ENCODE measurements at regions not wholly inside any gene's neighbourhood (a gene's known extent, or its start where the extent isn't known, plus 50 kb on each side); places are given as distances from the start of the nearest gene placed in this dataset.

GRCh38 chr21:36544545-36544944, 64.6 kb upstream of the CLDN14 start:
- DNase-seq (ENCODE audit: low read depth): no peak
- H3K36me3 ChIP-seq (ENCODE audit: control insufficient read depth, insufficient read depth, low read length): no peaks in the 10 kb centered on the region
- peaks cover 40% of the 10 kb centered on the region for H3K27me3 ChIP-seq (ENCODE audit: control insufficient read depth, insufficient read depth, low read length)
- no peak overlapping the region for H3K4me3 ChIP-seq (ENCODE audit: low read depth, low read length)
- TF ChIP-seq CTCF (IDR thresholded peaks at IDR 0.05; ENCODE audit: insufficient read depth, low read length, poor library complexity, severe bottlenecking): no peak

GRCh38 chr21:36545776-36546511, 66.0 kb upstream of the CLDN14 start:
- no peak for TF ChIP-seq CTCF (IDR thresholded peaks at IDR 0.05; ENCODE audit: insufficient read depth, low read length, poor library complexity, severe bottlenecking)

GRCh38 chr21:36547464-36547863, 67.5 kb upstream of the CLDN14 start:
- Histone ChIP-seq H3K27me3 (ENCODE audit: control insufficient read depth, insufficient read depth, low read length) (peaks cover 32% of the 10 kb centered on the region), H3K36me3 (ENCODE audit: control insufficient read depth, insufficient read depth, low read length) (no peaks in the 10 kb centered on the region), H3K4me3 (ENCODE audit: low read depth, low read length) (no peak overlapping the region)
- no peak for TF ChIP-seq CTCF (IDR thresholded peaks at IDR 0.05; ENCODE audit: insufficient read depth, low read length, poor library complexity, severe bottlenecking)
- no peak for DNase-seq (ENCODE audit: low read depth)

More at GRCh38 chr21:36545776-36546511, 66.0 kb upstream of the CLDN14 start:
- DNase-seq (ENCODE audit: low read depth): no peak
- peaks cover 38% of the 10 kb centered on the region for H3K27me3 ChIP-seq (ENCODE audit: control insufficient read depth, insufficient read depth, low read length)
- H3K36me3 ChIP-seq (ENCODE audit: control insufficient read depth, insufficient read depth, low read length): no peaks in the 10 kb centered on the region
- H3K4me3 ChIP-seq (ENCODE audit: low read depth, low read length): no peak overlapping the region

- H3K27me3 ChIP-seq (ENCODE audit: control insufficient read depth, insufficient read depth, low read length): peaks cover 20% of the 10 kb centered on the region
- H3K4me3 ChIP-seq (ENCODE audit: low read depth, low read length): no peak overlapping the region
- no peak for TF ChIP-seq CTCF (IDR thresholded peaks at IDR 0.05; ENCODE audit: insufficient read depth, low read length, poor library complexity, severe bottlenecking)
- no peak for DNase-seq (ENCODE audit: low read depth)
- H3K36me3 ChIP-seq (ENCODE audit: control insufficient read depth, insufficient read depth, low read length): no peaks in the 10 kb centered on the region
Observed at GRCh38 chr21:36548866-36549265, 68.9 kb upstream of the CLDN14 start.

GRCh38 chr21:36549470-36549869, 69.5 kb upstream of the CLDN14 start:
- no peak for DNase-seq (ENCODE audit: low read depth)
- Histone ChIP-seq H3K36me3 (ENCODE audit: control insufficient read depth, insufficient read depth, low read length) (no peaks in the 10 kb centered on the region), H3K4me3 (ENCODE audit: low read depth, low read length) (no peak overlapping the region), H3K27me3 (ENCODE audit: control insufficient read depth, insufficient read depth, low read length) (peaks cover 14% of the 10 kb centered on the region)
- TF ChIP-seq CTCF (IDR thresholded peaks at IDR 0.05; ENCODE audit: insufficient read depth, low read length, poor library complexity, severe bottlenecking): no peak

- Histone ChIP-seq H3K4me3 (ENCODE audit: low read depth, low read length) (no peak overlapping the region), H3K27me3 (ENCODE audit: control insufficient read depth, insufficient read depth, low read length) (peaks cover 11% of the 10 kb centered on the region), H3K36me3 (ENCODE audit: control insufficient read depth, insufficient read depth, low read length) (no peaks in the 10 kb centered on the region)
- DNase-seq (ENCODE audit: low read depth): no peak
- TF ChIP-seq CTCF (IDR thresholded peaks at IDR 0.05; ENCODE audit: insufficient read depth, low read length, poor library complexity, severe bottlenecking): no peak
Observed at GRCh38 chr21:36550761-36551160, 70.8 kb upstream of the CLDN14 start.

Data from kidney epithelial cell (primary cell).